AG04450 (cell line): ENCODE measurements at regions not wholly inside any gene's neighbourhood (a gene's known extent, or its start where the extent isn't known, plus 50 kb on each side); places are given as distances from the start of the nearest gene placed in this dataset.

Experiments used
- CTCF ChIA-PET: fragments of 300-600, 350-600 bp; formaldehyde crosslinking; extraction: SDS; loops from one replicate; lab custom pipeline; 2022; ENCODE audit warnings: antibody characterized with exemption, inconsistent platforms; lab: Charles Lee
- POLR2A ChIA-PET: fragments of 350-600 bp; formaldehyde crosslinking; extraction: SDS; loops from one replicate; lab custom pipeline; 2021; ENCODE audit warnings: antibody characterized with exemption, inconsistent platforms; lab: Yijun Ruan, JAX
- DNase-seq: peaks from one replicate; pipeline ENCODE4 v3.0.0-alpha.2; 2011; ENCODE audit warnings: low read depth, low spot score
- H3K27ac ChIP-seq: one replicate; pipeline ENCODE4 v1.5.1; 2012; ENCODE audit warnings: low read depth, low read length, control low read depth
- H3K27me3 ChIP-seq: one replicate; pipeline ENCODE4 v1.6.0; 2012; ENCODE audit warnings: low read length; ENCODE audit not compliant: control insufficient read depth, insufficient read depth
- H3K4me3 ChIP-seq: 2 replicates; pipeline ENCODE4 v1.5.1; 2011; ENCODE audit warnings: mild to moderate bottlenecking, low read depth, low read length, control low read depth
- H3K9me3 ChIP-seq: 2 replicates; pipeline ENCODE4 v1.5.1; 2012; ENCODE audit warnings: low read length; ENCODE audit not compliant: control insufficient read depth, insufficient read depth
- CTCF ChIP-seq: IDR thresholded peaks from 2 replicates; pipeline ENCODE4 v1.5.1; 2011; ENCODE audit warnings: low read depth, low read length, control low read depth, inconsistent platforms

- H3K27ac ChIP-seq = no peak overlapping the region
- H3K27me3 ChIP-seq = no peaks in the 10 kb centered on the region
- TF ChIP-seq CTCF = no peak
- ChIA-PET CTCF (no interaction called here), POLR2A (no interaction called here)
- no peak overlapping the region for H3K4me3 ChIP-seq
- DNase-seq = no peak
- H3K9me3 ChIP-seq = no peaks in the 10 kb centered on the region
These were observed 103.5 kb upstream of the SPRY2 start for GRCh38 chr13:80444240-80445015.

- no peak for TF ChIP-seq CTCF
- ChIA-PET POLR2A (no interaction called here), CTCF (no interaction called here)
- Histone ChIP-seq H3K27ac (no peak overlapping the region), H3K27me3 (no peaks in the 10 kb centered on the region), H3K9me3 (no peaks in the 10 kb centered on the region), H3K4me3 (no peak overlapping the region)
- no peak for DNase-seq
These were observed 101.7 kb upstream of the SPRY2 start for GRCh38 chr13:80442609-80443008.

GRCh38 chr13:80441968-80442367 is 101.0 kb upstream of the SPRY2 start:
- Histone ChIP-seq H3K4me3 (no peak overlapping the region), H3K27me3 (no peaks in the 10 kb centered on the region), H3K27ac (no peak overlapping the region), H3K9me3 (no peaks in the 10 kb centered on the region)
- no peak for TF ChIP-seq CTCF
- POLR2A ChIA-PET = no interaction called here
- CTCF ChIA-PET = no interaction called here
- DNase-seq = no peak

DNA sequence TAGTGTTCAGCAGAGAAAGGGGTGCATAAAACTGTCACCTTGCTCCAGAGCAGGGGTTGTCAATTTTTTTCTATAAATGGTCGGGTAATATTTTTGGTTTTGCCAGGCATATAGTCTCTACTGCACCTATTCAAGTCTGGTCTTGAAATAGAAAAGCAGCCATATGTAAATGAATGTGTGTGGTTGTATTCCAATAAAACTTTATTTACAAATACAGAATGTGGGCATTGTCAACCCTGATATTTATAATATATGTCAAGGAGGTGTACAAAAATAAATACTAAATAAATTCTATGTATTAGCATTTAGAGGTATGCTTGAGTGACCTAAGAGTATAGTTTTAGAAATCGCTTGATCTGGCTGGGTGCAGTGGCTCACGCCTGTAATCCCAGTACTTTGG is 97.6 kb upstream of the SPRY2 start:
- POLR2A ChIA-PET = no interaction called here

DNA sequence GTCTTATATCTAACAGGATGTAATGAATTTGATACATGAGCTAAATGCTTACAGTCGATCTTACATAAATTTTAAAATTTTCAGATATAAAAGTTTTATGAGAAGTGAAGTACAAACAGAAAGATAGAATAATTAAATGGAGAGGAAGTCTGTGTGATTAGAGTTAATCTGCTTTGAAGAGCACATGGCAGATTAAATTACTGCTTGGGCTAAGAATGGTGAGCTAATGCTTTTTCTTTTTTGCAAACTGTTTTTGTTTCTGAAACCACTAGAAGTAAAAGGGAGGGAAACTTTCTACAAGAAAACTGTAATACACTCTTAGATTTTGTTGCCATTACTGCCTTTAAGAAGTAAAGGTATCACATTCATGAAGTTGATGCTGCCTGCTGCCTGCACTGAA is 96.3 kb upstream of the SPRY2 start:
- no peak for TF ChIP-seq CTCF
- H3K4me3 ChIP-seq = no peak overlapping the region
- POLR2A ChIA-PET = no interaction called here
- no peaks in the 10 kb centered on the region for H3K9me3 ChIP-seq
- no peak overlapping the region for H3K27ac ChIP-seq
- no peaks in the 10 kb centered on the region for H3K27me3 ChIP-seq
- no peak for DNase-seq
- CTCF ChIA-PET = no interaction called here

More for the DNA sequence above, 97.6 kb upstream of the SPRY2 start:
- Histone ChIP-seq H3K27me3 (no peaks in the 10 kb centered on the region), H3K27ac (no peak overlapping the region), H3K9me3 (no peaks in the 10 kb centered on the region), H3K4me3 (no peak overlapping the region)
- CTCF ChIA-PET = no interaction called here
- no peak for DNase-seq
- TF ChIP-seq CTCF = no peak
